AG04449 (cell line): ENCODE measurements at regions not wholly inside any gene's neighbourhood (a gene's known extent, or its start where the extent isn't known, plus 50 kb on each side); places are given as distances from the start of the nearest gene placed in this dataset.

ENCODE experiments used
- CTCF ChIA-PET: fragments of 350-600 bp; formaldehyde crosslinking; extraction: SDS; loops from one replicate; lab custom pipeline; 2021; ENCODE audit warnings: antibody characterized with exemption; lab: Yijun Ruan, JAX
- POLR2A ChIA-PET: fragments of 400-600, 350-600 bp; formaldehyde crosslinking; extraction: SDS; loops from one replicate; lab custom pipeline; 2020; ENCODE audit warnings: antibody characterized with exemption, inconsistent platforms; lab: Yijun Ruan, JAX
- DNase-seq: peaks from one replicate; pipeline ENCODE4 v3.0.0-alpha.2; 2010; ENCODE audit warnings: low read depth, low spot score
- H3K4me3 ChIP-seq: 2 replicates; pipeline ENCODE4 v1.5.1; 2011; ENCODE audit warnings: low read depth, mild to moderate bottlenecking, control low read depth, low read length
- TF ChIP-seq, protein P1 (sequence below): IDR thresholded peaks from one replicate; pipeline ENCODE4 v1.5.1; 2011; ENCODE audit warnings: mild to moderate bottlenecking, moderate library complexity, low read length, control low read depth, inconsistent platforms; ENCODE audit not compliant: insufficient read depth; ENCODE audit errors: missing control alignments

GRCh38 chr3:153626158-153626557 lies 464.1 kb downstream of the RAP2B start:
- DNase-seq, result no peak
- H3K4me3 ChIP-seq, result no peak overlapping the region
- TF ChIP-seq, protein P1, sequence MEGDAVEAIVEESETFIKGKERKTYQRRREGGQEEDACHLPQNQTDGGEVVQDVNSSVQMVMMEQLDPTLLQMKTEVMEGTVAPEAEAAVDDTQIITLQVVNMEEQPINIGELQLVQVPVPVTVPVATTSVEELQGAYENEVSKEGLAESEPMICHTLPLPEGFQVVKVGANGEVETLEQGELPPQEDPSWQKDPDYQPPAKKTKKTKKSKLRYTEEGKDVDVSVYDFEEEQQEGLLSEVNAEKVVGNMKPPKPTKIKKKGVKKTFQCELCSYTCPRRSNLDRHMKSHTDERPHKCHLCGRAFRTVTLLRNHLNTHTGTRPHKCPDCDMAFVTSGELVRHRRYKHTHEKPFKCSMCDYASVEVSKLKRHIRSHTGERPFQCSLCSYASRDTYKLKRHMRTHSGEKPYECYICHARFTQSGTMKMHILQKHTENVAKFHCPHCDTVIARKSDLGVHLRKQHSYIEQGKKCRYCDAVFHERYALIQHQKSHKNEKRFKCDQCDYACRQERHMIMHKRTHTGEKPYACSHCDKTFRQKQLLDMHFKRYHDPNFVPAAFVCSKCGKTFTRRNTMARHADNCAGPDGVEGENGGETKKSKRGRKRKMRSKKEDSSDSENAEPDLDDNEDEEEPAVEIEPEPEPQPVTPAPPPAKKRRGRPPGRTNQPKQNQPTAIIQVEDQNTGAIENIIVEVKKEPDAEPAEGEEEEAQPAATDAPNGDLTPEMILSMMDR, result no peak
- ChIA-PET CTCF (no interaction called here), POLR2A (no interaction called here)

- TF ChIP-seq, protein P1, result no peak
- DNase-seq, result no peak
- POLR2A ChIA-PET, result no interaction called here
- no peak overlapping the region for H3K4me3 ChIP-seq
- CTCF ChIA-PET, result no interaction called here
Observed at GRCh38 chr3:153628591-153628990, 466.6 kb downstream of the RAP2B start.

DNA sequence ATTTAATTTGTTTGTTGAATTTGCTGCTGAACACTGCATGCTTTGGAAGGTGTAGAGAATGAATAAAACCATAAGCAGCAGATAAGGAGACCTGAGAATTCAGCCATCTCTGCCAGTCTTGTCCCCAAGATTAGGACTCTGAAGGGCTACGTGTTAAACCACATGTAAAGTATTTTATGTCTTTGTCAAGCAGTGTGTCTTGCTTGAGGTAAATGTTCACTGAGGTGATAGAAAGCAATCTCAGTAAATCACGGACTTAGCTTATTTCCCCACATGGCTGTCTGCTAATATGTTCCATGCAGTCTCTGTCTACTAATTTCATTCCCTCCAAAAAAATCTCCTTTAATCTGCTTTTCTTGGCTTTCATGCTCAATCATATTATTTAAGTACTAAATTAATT lies 467.1 kb downstream of the RAP2B start:
- DNase-seq, result no peak
- POLR2A ChIA-PET, result no interaction called here
- CTCF ChIA-PET, result no interaction called here
- no peak overlapping the region for H3K4me3 ChIP-seq
- TF ChIP-seq, protein P1, result no peak

DNA sequence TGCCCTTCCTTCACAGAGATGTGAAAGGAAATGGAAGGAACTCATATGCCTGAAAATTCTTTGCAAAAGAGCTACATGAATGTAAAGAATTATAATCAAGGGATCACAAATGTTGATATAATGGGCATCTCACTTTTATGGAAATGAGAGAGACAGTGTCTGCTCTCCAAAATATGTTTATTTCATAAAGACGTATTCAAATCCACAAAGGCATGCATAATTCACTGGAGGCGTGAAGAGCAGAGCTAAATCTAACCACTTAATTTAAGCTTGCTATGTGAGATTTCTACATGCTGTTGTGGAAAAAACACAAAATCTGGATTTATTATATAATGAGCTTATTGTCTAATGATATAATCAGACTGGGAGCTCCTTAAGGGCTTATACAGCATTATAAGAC lies 469.1 kb downstream of the RAP2B start:
- ChIA-PET CTCF (no interaction called here), POLR2A (no interaction called here)
- TF ChIP-seq, protein P1, result no peak
- no peak overlapping the region for H3K4me3 ChIP-seq
- no peak for DNase-seq

- POLR2A ChIA-PET, result no interaction called here
- TF ChIP-seq, protein P1, result no peak
- H3K4me3 ChIP-seq, result no peak overlapping the region
- CTCF ChIA-PET, result no interaction called here
- DNase-seq, result no peak
Observed at GRCh38 chr3:153631664-153632063, 469.6 kb downstream of the RAP2B start.

- H3K4me3 ChIP-seq, result no peak overlapping the region
- DNase-seq, result no peak
- CTCF ChIA-PET, result no interaction called here
- TF ChIP-seq, protein P1, result no peak
- POLR2A ChIA-PET, result no interaction called here
Observed at GRCh38 chr3:153633407-153633806, 471.4 kb downstream of the RAP2B start.
